GM12891 (cell line): ENCODE measurements at regions not wholly inside any gene's neighbourhood (a gene's known extent, or its start where the extent isn't known, plus 50 kb on each side); places are given as distances from the start of the nearest gene placed in this dataset.

Experiments
- PAX5 ChIP-seq: IDR thresholded peaks from 2 replicates; pipeline ENCODE4 v1.6.1; 2011; ENCODE audit warnings: low read length, moderate library complexity, mild to moderate bottlenecking; ENCODE audit not compliant: insufficient read depth, severe bottlenecking
- POLR2A ChIP-seq: IDR thresholded peaks from 2 replicates; pipeline ENCODE4 v1.6.1; 2011; ENCODE audit warnings: low read depth, low read length, control low read depth
- POLR2AphosphoS5 ChIP-seq: IDR thresholded peaks from 2 replicates; pipeline ENCODE4 v1.6.1; 2011; ENCODE audit warnings: low read depth, low read length, control low read depth

DNA sequence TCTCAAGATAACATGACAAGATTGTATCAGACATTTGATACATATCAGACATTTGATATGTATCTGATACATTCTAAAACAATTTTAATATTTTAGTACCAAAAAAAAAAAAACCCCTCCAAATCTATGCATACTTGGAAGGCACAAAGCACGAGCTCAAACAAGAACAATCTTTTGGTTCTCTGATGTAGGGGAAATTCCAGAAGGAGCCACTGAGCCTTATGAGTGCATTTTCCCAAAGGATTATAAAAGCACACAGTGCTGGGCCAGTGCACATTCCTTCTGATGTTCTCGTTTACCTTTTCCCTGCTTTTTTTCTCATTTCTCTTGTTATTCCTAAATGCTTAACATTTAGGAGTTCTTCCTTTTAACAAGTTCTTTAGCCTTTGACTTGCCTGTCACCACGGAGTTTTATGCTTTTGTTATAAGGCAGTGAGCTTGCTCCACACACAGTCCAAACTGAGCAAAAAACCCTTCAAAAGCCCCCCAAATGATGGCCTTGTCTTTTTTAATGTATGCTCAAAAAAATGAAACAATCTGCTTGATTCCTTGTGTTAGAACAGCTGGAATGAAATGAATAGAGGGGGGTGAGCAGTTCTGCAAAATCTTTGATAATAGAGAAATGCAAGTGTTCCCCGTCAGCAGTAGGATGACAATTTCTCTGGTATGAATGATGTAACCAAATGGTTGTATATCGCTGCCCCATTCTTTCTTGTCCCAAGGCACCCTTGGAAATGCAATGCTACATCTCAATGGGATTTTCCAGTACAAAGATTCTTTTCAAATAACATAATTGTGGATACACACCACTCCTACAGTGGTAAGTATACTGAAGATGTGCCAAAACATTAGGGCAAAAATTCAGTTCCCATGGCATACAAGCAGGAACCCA, 597.2 kb upstream of the ZEB2 start:
- TF ChIP-seq POLR2A (no peak), POLR2AphosphoS5 (no peak), PAX5 (no peak)
